ENCODE measurements at regions not wholly inside any gene's neighbourhood (a gene's known extent, or its start where the extent isn't known, plus 50 kb on each side); places are given as distances from the start of the nearest gene placed in this dataset.

DNA sequence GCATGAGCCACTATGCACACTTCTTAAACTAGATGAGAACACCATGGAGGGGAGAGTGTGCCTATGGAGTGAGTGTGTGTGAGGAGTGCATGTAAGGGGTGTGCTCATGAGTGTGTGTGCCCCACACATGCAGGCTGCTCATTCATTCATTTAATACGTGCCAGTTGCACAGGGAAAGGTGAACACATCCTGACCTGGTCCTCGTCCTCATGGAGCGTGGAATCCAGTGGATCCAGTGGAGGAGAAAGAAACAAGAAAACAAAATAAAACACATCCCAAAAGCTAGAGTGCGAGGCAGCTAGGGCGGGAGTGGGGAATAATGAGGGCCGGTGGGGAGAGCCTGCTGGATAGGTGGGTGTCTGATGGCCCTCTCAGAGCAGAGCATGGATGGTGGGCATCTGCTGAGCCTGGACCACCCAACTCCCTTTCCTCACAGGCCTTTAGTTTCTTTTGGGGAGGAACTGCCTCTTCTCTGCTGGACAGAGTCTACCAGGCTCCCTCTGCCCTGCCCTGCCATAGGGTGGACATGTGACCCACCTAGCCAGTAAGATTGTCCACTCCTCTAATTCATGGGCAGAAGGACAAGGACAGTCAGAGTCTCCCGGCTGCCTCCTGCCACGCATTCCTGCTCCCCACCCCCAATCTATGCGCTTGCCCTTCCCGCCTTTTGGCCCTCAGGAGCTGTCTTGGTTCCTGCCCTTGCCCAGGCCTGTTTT lies 204.3 kb downstream of the RAB11FIP4 start:
- H3K4me1 ChIP-seq (ENCODE audit: control insufficient read depth, insufficient read depth, low read length), result peaks cover 45% of the 10 kb centered on the region
- H3K36me3 ChIP-seq (ENCODE audit: control insufficient read depth, insufficient read depth, low read length, severe bottlenecking), result peaks cover 56% of the 10 kb centered on the region
- no peaks in the 10 kb centered on the region for H3K9me3 ChIP-seq (ENCODE audit: control insufficient read depth, low read length)
- H3K9ac ChIP-seq (ENCODE audit: low read length), result peak overlapping the region; percentile 61
- no peak overlapping the region for H3K4me3 ChIP-seq (ENCODE audit: low read length)
- DNase-seq (ENCODE audit: low read depth), result peak; percentile 28
- no peaks in the 10 kb centered on the region for H3K27me3 ChIP-seq (replicated peaks; ENCODE audit: control insufficient read depth, insufficient read depth, low read length)

DNA sequence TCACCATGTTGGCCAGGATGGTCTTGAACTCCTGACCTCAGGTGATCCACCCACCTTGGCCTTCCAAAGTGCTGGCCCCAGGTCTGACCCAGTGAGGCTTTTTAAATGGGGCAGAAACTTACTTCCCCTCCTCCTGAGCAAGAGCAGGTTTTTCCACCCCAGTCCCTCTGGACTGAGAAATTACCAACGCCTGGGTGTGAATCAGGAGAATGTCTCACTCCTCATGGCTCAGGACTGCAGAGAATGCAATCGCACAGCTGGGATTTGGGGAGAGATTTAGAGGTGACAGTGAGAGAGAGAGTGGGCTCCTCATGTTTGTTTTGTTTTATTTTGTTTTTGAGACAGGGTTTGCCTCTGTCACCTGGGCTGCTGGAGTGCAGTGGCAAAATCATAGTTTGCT lies 203.6 kb downstream of the RAB11FIP4 start:
- Histone ChIP-seq H3K4me3 (ENCODE audit: low read length) (no peak overlapping the region), H3K4me1 (ENCODE audit: control insufficient read depth, insufficient read depth, low read length) (peaks cover 45% of the 10 kb centered on the region), H3K27me3 (replicated peaks; ENCODE audit: control insufficient read depth, insufficient read depth, low read length) (no peaks in the 10 kb centered on the region), H3K9me3 (ENCODE audit: control insufficient read depth, low read length) (no peaks in the 10 kb centered on the region), H3K36me3 (ENCODE audit: control insufficient read depth, insufficient read depth, low read length, severe bottlenecking) (peaks cover 62% of the 10 kb centered on the region), H3K9ac (ENCODE audit: low read length) (peak overlapping the region; percentile 61)
- peak; percentile 47 for DNase-seq (ENCODE audit: low read depth)

DNA sequence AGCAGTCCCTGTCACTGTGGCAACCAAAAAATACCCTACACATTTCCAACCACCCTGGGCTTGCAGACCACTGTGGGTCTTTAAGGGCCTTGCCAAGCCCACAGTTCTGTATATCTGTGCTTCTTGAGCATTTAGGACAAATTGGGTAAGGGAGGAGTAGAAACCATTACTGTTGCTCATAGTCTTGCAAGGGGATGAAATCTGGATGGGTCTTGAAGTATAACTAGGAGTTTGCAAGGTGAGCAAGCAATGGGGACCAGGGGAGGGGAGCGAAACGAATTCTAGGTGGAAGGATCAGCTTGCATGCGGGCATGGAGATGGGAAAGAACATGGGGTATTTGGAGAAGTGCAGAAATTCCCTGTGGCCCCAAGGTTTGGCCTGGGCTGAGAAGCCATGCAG lies 202.9 kb downstream of the RAB11FIP4 start:
- DNase-seq (ENCODE audit: low read depth), result no peak
- H3K4me3 ChIP-seq (ENCODE audit: low read length), result no peak overlapping the region
- no peaks in the 10 kb centered on the region for H3K27me3 ChIP-seq (replicated peaks; ENCODE audit: control insufficient read depth, insufficient read depth, low read length)
- no peaks in the 10 kb centered on the region for H3K9me3 ChIP-seq (ENCODE audit: control insufficient read depth, low read length)
- peaks cover 62% of the 10 kb centered on the region for H3K36me3 ChIP-seq (ENCODE audit: control insufficient read depth, insufficient read depth, low read length, severe bottlenecking)
- H3K4me1 ChIP-seq (ENCODE audit: control insufficient read depth, insufficient read depth, low read length), result peaks cover 45% of the 10 kb centered on the region
- H3K9ac ChIP-seq (ENCODE audit: low read length), result no peak overlapping the region

GRCh38 chr17:31593806-31594205 lies 202.3 kb downstream of the RAB11FIP4 start:
- Histone ChIP-seq H3K4me1 (ENCODE audit: control insufficient read depth, insufficient read depth, low read length) (peaks cover 45% of the 10 kb centered on the region), H3K27me3 (replicated peaks; ENCODE audit: control insufficient read depth, insufficient read depth, low read length) (no peaks in the 10 kb centered on the region), H3K4me3 (ENCODE audit: low read length) (no peak overlapping the region), H3K9me3 (ENCODE audit: control insufficient read depth, low read length) (no peaks in the 10 kb centered on the region), H3K36me3 (ENCODE audit: control insufficient read depth, insufficient read depth, low read length, severe bottlenecking) (peaks cover 62% of the 10 kb centered on the region), H3K9ac (ENCODE audit: low read length) (no peak overlapping the region)
- DNase-seq (ENCODE audit: low read depth), result peak; percentile 87

DNA sequence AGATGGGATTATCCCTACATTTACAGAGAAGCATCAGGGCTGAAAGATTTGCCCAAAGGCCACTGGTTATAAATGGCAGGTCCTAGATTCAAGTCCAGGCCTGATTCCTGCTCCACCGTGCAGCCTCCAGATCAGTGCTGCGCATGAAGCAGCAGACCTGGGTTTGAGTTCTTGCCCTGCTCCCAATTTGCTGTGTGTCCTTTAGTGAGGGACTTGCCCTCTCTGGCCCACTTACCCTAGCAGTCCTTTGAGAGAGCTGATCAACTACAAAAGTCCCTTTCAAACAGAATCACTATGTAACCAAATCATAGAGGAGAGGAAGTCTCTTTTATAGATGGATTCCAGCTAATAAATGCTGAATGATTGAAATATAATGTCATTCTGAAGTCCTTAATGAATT lies 200.4 kb downstream of the RAB11FIP4 start:
- Histone ChIP-seq H3K4me3 (ENCODE audit: low read length) (no peak overlapping the region), H3K4me1 (ENCODE audit: control insufficient read depth, insufficient read depth, low read length) (peaks cover 45% of the 10 kb centered on the region), H3K9me3 (ENCODE audit: control insufficient read depth, low read length) (no peaks in the 10 kb centered on the region), H3K27me3 (replicated peaks; ENCODE audit: control insufficient read depth, insufficient read depth, low read length) (no peaks in the 10 kb centered on the region), H3K9ac (ENCODE audit: low read length) (no peak overlapping the region), H3K36me3 (ENCODE audit: control insufficient read depth, insufficient read depth, low read length, severe bottlenecking) (peaks cover 56% of the 10 kb centered on the region)
- no peak for DNase-seq (ENCODE audit: low read depth)

- Histone ChIP-seq H3K4me3 (ENCODE audit: low read length) (no peak overlapping the region), H3K4me1 (ENCODE audit: control insufficient read depth, insufficient read depth, low read length) (peaks cover 31% of the 10 kb centered on the region), H3K9ac (ENCODE audit: low read length) (no peak overlapping the region), H3K36me3 (ENCODE audit: control insufficient read depth, insufficient read depth, low read length, severe bottlenecking) (peaks cover 68% of the 10 kb centered on the region), H3K9me3 (ENCODE audit: control insufficient read depth, low read length) (no peaks in the 10 kb centered on the region), H3K27me3 (replicated peaks; ENCODE audit: control insufficient read depth, insufficient read depth, low read length) (no peaks in the 10 kb centered on the region)
- no peak for DNase-seq (ENCODE audit: low read depth)
These were observed 197.0 kb downstream of the RAB11FIP4 start for GRCh38 chr17:31588512-31588911.

DNA sequence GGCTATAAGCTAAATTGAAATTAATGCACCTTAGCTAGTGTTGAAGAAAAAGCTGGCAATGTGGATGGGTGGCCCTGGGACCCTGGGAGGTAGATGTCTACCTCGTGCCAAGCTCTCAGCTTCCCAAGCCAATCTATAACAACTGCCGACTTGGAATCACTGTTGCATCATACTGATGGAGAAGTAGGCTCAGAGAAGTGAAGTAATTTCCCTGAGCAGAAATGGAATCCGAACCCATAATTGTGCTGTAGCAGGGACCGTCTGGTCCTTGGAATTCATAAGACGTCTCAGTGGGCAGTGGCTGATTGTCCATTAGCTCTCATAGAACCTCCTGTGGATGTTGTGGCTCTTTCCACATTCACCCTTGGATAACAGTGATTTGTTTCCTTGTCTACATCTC lies 196.6 kb downstream of the RAB11FIP4 start:
- H3K9me3 ChIP-seq (ENCODE audit: control insufficient read depth, low read length), result no peaks in the 10 kb centered on the region

More for the DNA sequence above, 196.6 kb downstream of the RAB11FIP4 start:
- peaks cover 65% of the 10 kb centered on the region for H3K36me3 ChIP-seq (ENCODE audit: control insufficient read depth, insufficient read depth, low read length, severe bottlenecking)
- no peak overlapping the region for H3K4me3 ChIP-seq (ENCODE audit: low read length)
- H3K27me3 ChIP-seq (replicated peaks; ENCODE audit: control insufficient read depth, insufficient read depth, low read length), result no peaks in the 10 kb centered on the region
- DNase-seq (ENCODE audit: low read depth), result no peak
- H3K4me1 ChIP-seq (ENCODE audit: control insufficient read depth, insufficient read depth, low read length), result peaks cover 31% of the 10 kb centered on the region
- no peak overlapping the region for H3K9ac ChIP-seq (ENCODE audit: low read length)

Data from adipocyte (in vitro differentiated cells).